Prostate gland (tissue), 2 donors: ENCODE measurements at regions not wholly inside any gene's neighbourhood (a gene's known extent, or its start where the extent isn't known, plus 50 kb on each side); places are given as distances from the start of the nearest gene placed in this dataset.

Experiments
- DNase-seq: peaks from one replicate; pipeline ENCODE4 v3.0.0-alpha.2; 2019; ENCODE audit warnings: low spot score
- H3K27ac ChIP-seq, 2 donors: fragments of 200-600 bp; sonication (generic); 2 replicates each; pipeline ENCODE4 v1.5.1; 2017 to 2019
- H3K27me3 ChIP-seq: fragments of 200-600 bp; sonication (generic); replicated peaks from 2 replicates; pipeline ENCODE4 v1.5.1; 2019; ENCODE audit not compliant: insufficient read depth
- H3K36me3 ChIP-seq, 2 donors: fragments of 200-600 bp; sonication (generic); 1 replicate in 1 of 2; 2 replicates in 1 of 2; pipeline versions ENCODE4 v1.5.1 to v1.8.1; 2017 to 2019
- H3K4me1 ChIP-seq: fragments of 200-600 bp; sonication (generic); replicated peaks from 2 replicates; pipeline ENCODE4 v1.5.1; 2019
- H3K4me3 ChIP-seq, 2 donors: fragments of 200-600 bp; sonication (generic); 2 replicates each; pipeline ENCODE4 v1.5.1; 2017 to 2019
- H3K9me3 ChIP-seq: fragments of 200-600 bp; sonication (generic); 2 replicates; pipeline ENCODE4 v1.5.1; 2017
- POLR2A ChIP-seq: fragments of 450-650 bp; IDR thresholded peaks from one replicate; pipeline ENCODE4 v1.6.1; 2016; ENCODE audit warnings: antibody characterized with exemption, mild to moderate bottlenecking
- POLR2AphosphoS5 ChIP-seq: sonication (generic); formaldehyde crosslinking; IDR thresholded peaks from one replicate; pipeline ENCODE4 v1.6.1; 2017; ENCODE audit warnings: antibody characterized with exemption
- WGBS: methylation state at CpG from one replicate; pipeline ENCODE4 v1.1.5; 2018; 5-methylcytosine and 5-hydroxymethylcytosine counted together
- intact Hi-C: fragments of 100-400 bp; cut with DNase I; formaldehyde crosslinking; loops from one replicate; pipeline ENCODE4 v1.14.2; 2022
- TF ChIP-seq, protein P1 (sequence below), 4 experiments: fragments of 200-600 bp in 2 of 4; fragments of 450-650 bp in 2 of 4; sonication (generic) in 2 of 4; IDR thresholded peaks; 1 replicate in 3 of 4; 2 replicates in 1 of 4; pipeline ENCODE4 v1.5.1; 2016 to 2019; ENCODE audit warnings: antibody characterized with exemption in 4 of 4, mild to moderate bottlenecking in 2 of 4, moderate library complexity in 2 of 4

GRCh38 chr4:125390727-125391126 is 76.0 kb downstream of the FAT4 start:
- no peak for TF ChIP-seq POLR2A
- H3K27ac ChIP-seq, result no peak overlapping the region
- no peaks in the 10 kb centered on the region for H3K9me3 ChIP-seq
- no peaks in the 10 kb centered on the region for H3K27me3 ChIP-seq
- intact Hi-C loops, result loop anchor here (5.0 kb wide), 1 partner anchor 73 kb away; no protein-coding TSS in a partner anchor
- DNase-seq, result no peak
- H3K4me1 ChIP-seq, result no peaks in the 10 kb centered on the region
- no peaks in the 10 kb centered on the region for H3K36me3 ChIP-seq
- H3K4me3 ChIP-seq, result no peak overlapping the region

DNA sequence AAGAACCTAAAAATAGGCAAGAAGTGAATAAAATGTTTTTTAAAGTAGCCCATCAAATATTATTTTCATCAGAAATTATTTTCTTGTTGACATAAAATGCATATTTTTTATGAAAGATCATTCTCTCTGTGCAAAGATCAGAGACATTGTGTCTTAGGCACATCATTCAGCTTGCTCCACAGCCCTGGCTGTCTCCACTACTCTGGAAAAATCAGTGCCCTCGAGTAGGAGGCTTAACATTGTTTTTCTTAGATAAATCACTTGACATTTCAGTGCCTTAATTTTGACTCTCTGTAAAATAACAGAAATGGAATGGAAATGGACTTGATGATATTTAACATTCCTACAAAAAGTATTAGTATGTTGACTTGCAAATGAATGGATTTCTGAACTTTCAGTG is 77.9 kb downstream of the FAT4 start:
- DNase-seq, result no peak
- 37% methylated on average over 1 of the region's 1 CpG for WGBS
- Histone ChIP-seq H3K36me3 (no peaks in the 10 kb centered on the region), H3K4me1 (no peaks in the 10 kb centered on the region), H3K27me3 (no peaks in the 10 kb centered on the region), H3K9me3 (no peaks in the 10 kb centered on the region), H3K27ac (no peak overlapping the region), H3K4me3 (no peak overlapping the region)
- no peak for TF ChIP-seq POLR2AphosphoS5
- no peak for TF ChIP-seq POLR2A
- TF ChIP-seq, protein P1, sequence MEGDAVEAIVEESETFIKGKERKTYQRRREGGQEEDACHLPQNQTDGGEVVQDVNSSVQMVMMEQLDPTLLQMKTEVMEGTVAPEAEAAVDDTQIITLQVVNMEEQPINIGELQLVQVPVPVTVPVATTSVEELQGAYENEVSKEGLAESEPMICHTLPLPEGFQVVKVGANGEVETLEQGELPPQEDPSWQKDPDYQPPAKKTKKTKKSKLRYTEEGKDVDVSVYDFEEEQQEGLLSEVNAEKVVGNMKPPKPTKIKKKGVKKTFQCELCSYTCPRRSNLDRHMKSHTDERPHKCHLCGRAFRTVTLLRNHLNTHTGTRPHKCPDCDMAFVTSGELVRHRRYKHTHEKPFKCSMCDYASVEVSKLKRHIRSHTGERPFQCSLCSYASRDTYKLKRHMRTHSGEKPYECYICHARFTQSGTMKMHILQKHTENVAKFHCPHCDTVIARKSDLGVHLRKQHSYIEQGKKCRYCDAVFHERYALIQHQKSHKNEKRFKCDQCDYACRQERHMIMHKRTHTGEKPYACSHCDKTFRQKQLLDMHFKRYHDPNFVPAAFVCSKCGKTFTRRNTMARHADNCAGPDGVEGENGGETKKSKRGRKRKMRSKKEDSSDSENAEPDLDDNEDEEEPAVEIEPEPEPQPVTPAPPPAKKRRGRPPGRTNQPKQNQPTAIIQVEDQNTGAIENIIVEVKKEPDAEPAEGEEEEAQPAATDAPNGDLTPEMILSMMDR (IDR thresholded peaks at IDR 0.05), result no peak
- intact Hi-C loops, result loop anchor here (5.0 kb wide), 1 partner anchor 75 kb away; no protein-coding TSS in a partner anchor

GRCh38 chr4:125393825-125394224 is 79.1 kb downstream of the FAT4 start:
- 45% methylated on average over 2 of the region's 2 CpGs for WGBS
- Histone ChIP-seq H3K4me3 (no peak overlapping the region), H3K4me1 (no peaks in the 10 kb centered on the region), H3K9me3 (no peaks in the 10 kb centered on the region), H3K27me3 (no peaks in the 10 kb centered on the region), H3K36me3 (no peaks in the 10 kb centered on the region), H3K27ac (no peak overlapping the region)
- TF ChIP-seq POLR2AphosphoS5 (no peak), POLR2A (no peak)
- TF ChIP-seq, protein P1 (IDR thresholded peaks at IDR 0.05), result no peak
- no peak for DNase-seq
- intact Hi-C loops, result loop anchor here (5.0 kb wide), 1 partner anchor 77 kb away; no protein-coding TSS in a partner anchor

DNA sequence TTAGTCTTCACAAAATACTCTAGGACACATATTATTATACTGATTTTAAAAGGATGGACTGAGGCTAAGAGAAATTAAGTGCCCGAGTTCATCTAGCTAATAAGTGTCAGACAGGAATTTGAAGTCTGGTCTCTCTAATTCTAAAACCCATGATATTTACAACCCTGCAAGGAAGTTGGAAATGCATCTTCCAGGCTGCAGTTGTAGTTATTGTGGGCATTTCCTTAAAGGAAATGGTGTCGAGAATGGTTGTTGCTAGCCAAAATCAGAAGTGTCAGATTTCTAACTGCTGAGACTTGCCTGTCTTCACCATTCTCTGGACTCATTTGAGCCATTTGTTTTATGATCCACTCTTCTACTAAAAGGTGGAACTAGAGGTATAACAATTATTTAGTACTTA is 82.5 kb downstream of the FAT4 start:
- no peak overlapping the region for H3K27ac ChIP-seq

GRCh38 chr4:125398263-125399002 is 83.7 kb downstream of the FAT4 start:
- Histone ChIP-seq H3K4me3 (no peak overlapping the region), H3K27ac (no peak overlapping the region), H3K36me3 (no peaks in the 10 kb centered on the region), H3K9me3 (no peaks in the 10 kb centered on the region), H3K4me1 (no peaks in the 10 kb centered on the region), H3K27me3 (no peaks in the 10 kb centered on the region)
- intact Hi-C loops, result no loop called here
- WGBS, result 29% methylated on average over 9 of the region's 9 CpGs
- no peak for DNase-seq
- TF ChIP-seq POLR2A, result no peak
- TF ChIP-seq POLR2AphosphoS5, result no peak
- TF ChIP-seq, protein P1 (IDR thresholded peaks at IDR 0.05), result no peak

More for the DNA sequence above, 82.5 kb downstream of the FAT4 start:
- Histone ChIP-seq H3K4me1 (no peaks in the 10 kb centered on the region), H3K27me3 (no peaks in the 10 kb centered on the region), H3K36me3 (no peaks in the 10 kb centered on the region), H3K4me3 (no peak overlapping the region), H3K9me3 (no peaks in the 10 kb centered on the region)
- TF ChIP-seq POLR2A (no peak), POLR2AphosphoS5 (no peak)
- TF ChIP-seq, protein P1 (IDR thresholded peaks at IDR 0.05), result no peak
- intact Hi-C loops, result no loop called here
- no peak for DNase-seq
- WGBS, result 13% methylated on average over 2 of the region's 2 CpGs
